ENCODE measurements at regions not wholly inside any gene's neighbourhood (a gene's known extent, or its start where the extent isn't known, plus 50 kb on each side); places are given as distances from the start of the nearest gene placed in this dataset.

DNA sequence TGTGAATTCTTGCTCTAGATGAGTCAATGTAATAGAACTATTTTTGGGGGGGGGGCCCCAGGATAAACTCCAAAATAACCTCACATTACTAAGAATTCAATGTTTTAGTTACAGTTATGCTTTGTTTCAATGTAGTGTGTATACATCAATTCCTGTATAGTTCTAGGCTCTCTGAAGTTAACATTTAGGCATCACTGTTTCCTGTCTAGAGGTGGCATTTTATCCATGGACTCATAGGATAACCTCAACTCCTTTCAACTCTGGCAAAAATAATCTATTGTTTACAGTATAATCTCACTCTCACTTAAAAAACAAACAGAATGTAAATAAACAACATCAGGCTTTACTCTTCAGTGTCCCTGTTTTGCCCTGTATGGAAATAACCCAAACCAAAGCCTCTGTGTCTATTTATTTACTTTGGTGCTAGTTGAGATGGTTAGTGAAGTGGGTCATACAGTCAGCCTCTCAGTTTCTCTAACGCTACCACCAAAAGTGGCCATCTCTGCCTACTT lies 79.3 kb upstream of the MMADHC start:
- Mint-ChIP-seq H3K4me3 (no peak overlapping the region), H3K36me3 (no peaks in the 10 kb centered on the region), H3K27me3 (no peaks in the 10 kb centered on the region), H3K9me3 (peaks cover 5 to 8% of the 10 kb centered on the region in 2 donors), H3K27ac (no peak overlapping the region), H3K4me1 (no peaks in the 10 kb centered on the region)
- ATAC-seq (replicated peaks): no peak
- DNase-seq: no peak

DNA sequence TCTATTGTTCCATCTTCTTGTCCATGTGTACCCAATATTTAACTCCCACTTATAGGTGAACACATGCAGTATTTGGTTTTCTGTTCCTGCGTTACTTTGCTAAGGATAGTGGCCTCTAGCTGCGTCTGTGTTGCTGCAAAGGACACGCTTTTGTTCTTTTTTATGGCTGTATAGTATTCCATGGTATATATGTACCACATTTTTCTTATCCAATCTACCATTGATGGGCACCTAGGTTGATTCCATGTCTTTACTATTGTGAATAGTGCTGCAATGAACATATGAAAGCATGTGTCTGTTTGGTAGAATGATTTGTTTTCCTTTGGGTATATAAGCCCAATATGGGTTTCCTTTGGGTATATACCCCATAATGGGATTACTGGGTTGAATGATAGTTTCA lies 77.3 kb upstream of the MMADHC start:
- Mint-ChIP-seq H3K9me3 (peaks cover 3 to 4% of the 10 kb centered on the region in 2 donors), H3K36me3 (no peaks in the 10 kb centered on the region), H3K4me3 (no peak overlapping the region), H3K27ac (no peak overlapping the region), H3K27me3 (no peaks in the 10 kb centered on the region), H3K4me1 (no peaks in the 10 kb centered on the region)
- ATAC-seq (replicated peaks) (no peak), DNase-seq (no peak)

DNA sequence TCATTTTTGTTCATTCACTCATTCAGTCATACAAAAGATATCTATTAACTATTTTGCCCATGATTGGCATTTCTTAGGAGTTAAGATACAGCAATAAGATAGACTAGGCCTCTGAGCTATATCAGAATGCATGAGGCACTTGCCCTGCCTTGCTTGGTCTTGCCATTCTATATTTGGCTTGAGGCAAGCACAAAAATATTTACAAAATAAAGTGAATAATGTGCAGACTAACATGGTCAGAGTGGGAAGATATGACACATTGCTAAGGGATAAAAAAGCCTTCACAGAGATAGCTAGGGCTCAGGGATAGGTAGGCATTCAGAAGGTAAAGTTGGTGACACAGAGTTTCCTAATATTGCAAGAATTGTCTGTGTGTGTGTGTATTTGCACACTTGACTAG lies 75.0 kb upstream of the MMADHC start:
- no peak for ATAC-seq (replicated peaks)
- no peaks in the 10 kb centered on the region for H3K36me3 Mint-ChIP-seq
- no peak for DNase-seq
- no peaks in the 10 kb centered on the region for H3K27me3 Mint-ChIP-seq
- H3K27ac Mint-ChIP-seq: no peak overlapping the region
- H3K4me3 Mint-ChIP-seq: no peak overlapping the region
- H3K4me1 Mint-ChIP-seq: no peaks in the 10 kb centered on the region
- H3K9me3 Mint-ChIP-seq: peaks cover 3 to 4% of the 10 kb centered on the region in 2 donors

DNA sequence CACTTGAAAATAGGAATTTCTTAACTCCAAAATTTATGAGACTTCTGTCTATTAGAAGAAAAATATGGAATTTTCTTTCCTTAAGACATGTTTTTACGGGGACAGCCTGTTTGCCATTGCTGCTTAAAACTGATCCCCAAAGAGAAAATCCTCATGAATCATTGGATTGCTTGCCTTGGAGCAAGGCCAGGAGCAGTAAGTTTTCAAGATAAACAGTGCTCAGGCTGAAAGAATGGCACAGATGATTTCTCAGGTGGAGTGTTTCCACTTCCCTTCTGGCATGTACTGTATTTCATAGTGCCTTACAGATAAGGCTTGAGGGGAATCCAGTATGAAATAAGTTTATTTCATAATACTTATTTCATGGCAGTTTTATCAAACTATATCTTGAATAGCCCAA lies 74.3 kb upstream of the MMADHC start:
- no peaks in the 10 kb centered on the region for H3K27me3 Mint-ChIP-seq
- no peaks in the 10 kb centered on the region for H3K36me3 Mint-ChIP-seq
- DNase-seq: no peak
- ATAC-seq (replicated peaks): no peak
- no peaks in the 10 kb centered on the region for H3K4me1 Mint-ChIP-seq
- H3K27ac Mint-ChIP-seq: no peak overlapping the region
- no peak overlapping the region for H3K4me3 Mint-ChIP-seq
- H3K9me3 Mint-ChIP-seq: peaks cover 3 to 4% of the 10 kb centered on the region in 2 donors

DNA sequence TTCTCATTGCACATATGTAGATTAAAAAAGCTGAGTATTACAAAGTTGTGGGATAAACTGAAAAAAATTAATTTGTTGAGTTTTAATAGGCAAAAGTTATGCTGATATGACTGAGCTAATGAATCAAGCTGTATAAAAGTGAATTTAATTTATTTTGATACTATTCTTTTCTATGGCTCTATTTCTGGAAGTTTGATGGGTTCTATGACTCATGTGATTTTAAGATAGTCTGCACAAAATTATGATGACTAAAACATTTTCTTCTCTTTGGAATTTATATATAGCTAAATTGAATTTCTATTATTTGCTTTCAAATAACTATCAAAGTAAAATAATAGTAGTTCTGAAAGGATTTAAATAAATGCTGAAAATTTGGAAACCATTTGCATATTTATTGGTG lies 71.0 kb upstream of the MMADHC start:
- Mint-ChIP-seq H3K4me1 (no peaks in the 10 kb centered on the region), H3K36me3 (no peaks in the 10 kb centered on the region), H3K27ac (no peak overlapping the region), H3K27me3 (no peaks in the 10 kb centered on the region), H3K9me3 (no peaks in the 10 kb centered on the region), H3K4me3 (no peak overlapping the region)
- DNase-seq: no peak
- ATAC-seq (replicated peaks): no peak

DNA sequence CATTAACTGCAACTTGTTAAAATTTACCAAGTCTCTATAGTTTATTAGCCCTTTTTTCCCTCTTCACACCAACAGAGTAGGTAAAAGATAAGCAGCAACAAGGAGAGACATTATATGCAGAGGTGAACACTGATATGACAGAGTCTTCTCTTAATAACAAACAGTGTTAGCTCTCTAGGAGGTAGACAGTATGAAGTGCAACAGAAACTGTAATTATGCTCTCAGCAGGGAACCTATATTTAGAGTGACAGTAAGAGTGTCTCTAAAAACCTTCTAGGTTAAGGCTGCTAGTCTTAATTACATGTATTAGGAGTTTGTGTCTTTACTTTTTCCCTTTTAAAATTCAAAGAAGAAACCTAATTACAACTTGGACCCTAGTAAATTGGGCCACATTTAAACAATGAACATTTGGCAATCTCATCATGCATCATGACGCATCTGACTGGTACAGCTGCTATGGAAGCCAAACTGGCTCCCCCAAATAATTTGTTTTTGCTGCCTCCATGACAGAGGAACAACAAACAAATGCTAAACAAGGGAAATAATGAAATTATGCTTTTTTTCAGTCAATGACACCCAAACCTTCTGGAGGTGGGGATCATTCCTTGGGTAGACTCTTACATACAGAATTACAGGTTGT lies 69.9 kb upstream of the MMADHC start:
- peaks cover 0 to under 1% of the 10 kb centered on the region in 2 donors for H3K27me3 Mint-ChIP-seq
- DNase-seq (no peak), ATAC-seq (replicated peaks) (no peak)
- no peaks in the 10 kb centered on the region for H3K4me1 Mint-ChIP-seq
- no peaks in the 10 kb centered on the region for H3K9me3 Mint-ChIP-seq
- no peak overlapping the region for H3K27ac Mint-ChIP-seq
- H3K36me3 Mint-ChIP-seq: no peaks in the 10 kb centered on the region
- no peak overlapping the region for H3K4me3 Mint-ChIP-seq

DNA sequence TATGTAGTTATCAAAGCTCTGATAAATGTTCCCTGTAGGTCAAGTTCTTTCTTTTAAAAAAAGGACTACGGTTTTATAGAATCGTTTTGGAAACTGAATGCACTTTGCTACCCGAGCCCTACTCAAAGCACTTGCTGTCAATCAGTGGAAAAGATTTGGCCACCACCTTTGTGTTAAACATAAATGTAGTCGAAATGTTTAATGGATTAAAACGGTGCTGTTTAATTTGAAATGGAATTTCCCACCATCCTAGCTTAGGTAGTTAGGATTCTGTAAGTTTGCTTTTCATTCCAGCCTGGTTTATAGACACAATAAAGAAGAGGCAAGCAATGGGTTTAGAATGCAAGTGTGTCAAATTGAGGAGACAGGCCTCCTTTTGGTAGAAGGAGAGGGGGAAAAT lies 69.4 kb upstream of the MMADHC start:
- no peaks in the 10 kb centered on the region for H3K9me3 Mint-ChIP-seq
- H3K27me3 Mint-ChIP-seq: peaks cover 0 to 5% of the 10 kb centered on the region in 2 donors
- H3K4me1 Mint-ChIP-seq: no peaks in the 10 kb centered on the region
- H3K36me3 Mint-ChIP-seq: no peaks in the 10 kb centered on the region
- no peak overlapping the region for H3K27ac Mint-ChIP-seq
- no peak for DNase-seq
- H3K4me3 Mint-ChIP-seq: no peak overlapping the region
- ATAC-seq (replicated peaks): no peak

DNA sequence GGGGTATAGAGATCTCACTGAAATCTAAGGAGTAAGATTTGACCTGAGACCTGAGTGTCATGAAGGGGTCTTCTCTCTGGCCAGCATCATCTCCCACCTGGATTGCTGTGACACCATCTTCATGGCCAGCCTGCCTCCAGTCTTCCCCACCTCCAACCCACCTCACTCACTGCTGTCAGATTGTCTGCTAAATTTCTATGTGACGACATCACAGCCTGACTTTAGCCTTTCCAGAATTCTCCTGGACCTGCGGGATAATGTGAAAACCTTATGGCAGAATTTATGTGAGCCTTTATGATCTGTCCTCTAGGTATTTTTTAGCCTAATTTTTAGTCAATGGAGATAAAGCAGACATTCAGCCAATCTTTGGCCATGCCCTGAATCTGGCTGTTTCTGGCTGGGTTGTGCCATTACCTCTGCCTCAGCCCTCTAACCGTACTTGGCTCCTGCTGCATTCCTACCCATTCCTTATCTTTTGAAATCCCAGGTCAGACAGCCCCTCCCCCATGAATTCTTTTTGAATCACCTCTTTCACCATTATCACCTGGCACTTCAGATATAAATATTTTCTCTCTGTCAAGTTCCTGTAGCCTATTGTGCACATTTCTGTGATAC lies 66.4 kb upstream of the MMADHC start:
- peaks cover 0 to 5% of the 10 kb centered on the region in 2 donors for H3K27me3 Mint-ChIP-seq
- no peak overlapping the region for H3K27ac Mint-ChIP-seq
- no peaks in the 10 kb centered on the region for H3K4me1 Mint-ChIP-seq
- H3K36me3 Mint-ChIP-seq: no peaks in the 10 kb centered on the region
- H3K4me3 Mint-ChIP-seq: no peak overlapping the region
- DNase-seq (no peak), ATAC-seq (replicated peaks) (no peak)
- H3K9me3 Mint-ChIP-seq: no peaks in the 10 kb centered on the region

DNA sequence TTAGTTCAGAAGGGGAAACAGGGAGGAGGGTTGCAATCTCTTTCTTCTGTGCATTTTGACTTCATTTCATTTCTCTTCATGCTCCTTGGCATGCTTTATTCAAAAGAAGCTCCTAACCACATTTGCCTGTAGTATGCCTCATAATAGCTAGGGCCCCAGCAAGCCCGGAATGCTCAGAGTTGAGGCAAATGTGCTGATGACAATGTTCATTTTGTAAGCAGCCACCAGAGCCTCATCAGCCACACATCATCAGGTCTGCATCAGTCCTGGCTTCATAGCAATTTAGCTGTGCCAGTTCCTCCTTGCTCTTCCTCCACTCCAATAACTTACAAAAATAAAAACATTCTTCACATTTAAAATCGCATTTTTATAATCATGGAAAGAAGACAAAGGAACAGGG lies 65.4 kb upstream of the MMADHC start:
- H3K27ac Mint-ChIP-seq: no peak overlapping the region
- DNase-seq (no peak), ATAC-seq (replicated peaks) (no peak)
- peaks cover 8 to 12% of the 10 kb centered on the region in 2 donors for H3K27me3 Mint-ChIP-seq
- no peak overlapping the region for H3K4me3 Mint-ChIP-seq
- H3K4me1 Mint-ChIP-seq: no peaks in the 10 kb centered on the region
- peaks cover 0 to 1% of the 10 kb centered on the region in 2 donors for H3K9me3 Mint-ChIP-seq
- H3K36me3 Mint-ChIP-seq: no peaks in the 10 kb centered on the region

DNA sequence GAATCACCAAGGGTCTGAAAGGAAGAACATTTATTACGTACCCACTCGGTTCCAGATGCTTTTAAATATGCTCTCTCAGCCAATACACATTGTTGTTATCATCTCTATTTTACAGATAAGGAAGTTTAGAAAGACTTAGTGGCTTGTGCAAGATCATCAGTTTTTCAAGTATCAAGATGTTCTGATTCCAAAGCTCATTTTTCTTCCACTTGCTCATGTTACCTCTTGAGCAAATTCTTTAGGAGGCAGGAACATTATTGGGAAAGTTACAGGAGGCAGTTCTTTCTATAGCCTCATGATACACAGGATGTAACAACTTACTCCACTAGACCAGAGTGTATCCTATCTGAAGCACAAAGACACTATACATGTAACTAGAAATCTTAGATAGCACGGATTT lies 65.0 kb upstream of the MMADHC start:
- H3K9me3 Mint-ChIP-seq: peaks cover 0 to 1% of the 10 kb centered on the region in 2 donors
- no peaks in the 10 kb centered on the region for H3K4me1 Mint-ChIP-seq
- ATAC-seq (replicated peaks) (no peak), DNase-seq (no peak)
- no peaks in the 10 kb centered on the region for H3K36me3 Mint-ChIP-seq
- peaks cover 8 to 12% of the 10 kb centered on the region in 2 donors for H3K27me3 Mint-ChIP-seq
- H3K4me3 Mint-ChIP-seq: no peak overlapping the region
- no peak overlapping the region for H3K27ac Mint-ChIP-seq

DNA sequence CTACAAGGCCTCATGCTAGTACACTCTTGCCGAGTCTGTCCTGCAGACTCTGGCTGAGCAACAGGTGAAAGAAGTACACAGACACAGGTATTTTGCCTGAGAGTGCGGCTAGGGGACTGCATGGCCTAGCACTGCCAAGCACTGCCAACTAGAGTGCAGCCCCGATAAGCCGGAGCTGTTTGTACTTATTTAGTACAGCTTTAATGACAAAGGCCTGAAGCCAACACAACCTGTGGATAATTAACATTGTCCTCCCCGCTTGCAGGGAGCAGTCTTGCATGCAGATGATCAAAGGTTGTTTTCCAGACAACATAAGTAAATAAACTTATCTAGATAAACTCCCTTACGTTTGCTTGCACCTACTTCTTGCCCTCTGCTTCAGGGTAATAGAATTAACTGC lies 63.7 kb upstream of the MMADHC start:
- DNase-seq (no peak), ATAC-seq (replicated peaks) (no peak)
- no peaks in the 10 kb centered on the region for H3K36me3 Mint-ChIP-seq
- H3K27me3 Mint-ChIP-seq: peaks cover 8 to 12% of the 10 kb centered on the region in 2 donors
- H3K4me3 Mint-ChIP-seq: no peak overlapping the region
- H3K9me3 Mint-ChIP-seq: peaks cover 0 to 2% of the 10 kb centered on the region in 2 donors
- no peaks in the 10 kb centered on the region for H3K4me1 Mint-ChIP-seq
- H3K27ac Mint-ChIP-seq: no peak overlapping the region

DNA sequence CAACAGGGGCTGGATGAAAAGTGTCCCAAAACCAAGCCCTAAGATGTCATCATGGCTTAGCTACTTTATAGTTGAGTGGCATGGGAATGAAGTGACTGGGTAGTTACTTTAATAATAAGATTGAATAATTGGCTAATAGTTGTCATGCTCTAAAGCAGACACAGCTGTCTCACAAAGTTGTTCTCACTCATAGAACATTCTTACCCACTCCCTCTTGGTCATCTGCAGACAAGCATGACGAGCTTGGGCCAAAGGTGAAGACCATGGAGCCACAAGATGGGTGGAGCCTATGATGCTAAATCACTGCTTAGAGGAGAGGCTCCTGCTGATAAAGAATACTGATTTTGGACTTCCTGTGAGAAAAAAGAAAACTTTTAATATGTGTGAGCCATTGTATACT lies 62.4 kb upstream of the MMADHC start:
- no peak overlapping the region for H3K27ac Mint-ChIP-seq
- no peaks in the 10 kb centered on the region for H3K4me1 Mint-ChIP-seq
- ATAC-seq (replicated peaks) (no peak), DNase-seq (no peak)
- no peaks in the 10 kb centered on the region for H3K36me3 Mint-ChIP-seq
- H3K4me3 Mint-ChIP-seq: no peak overlapping the region
- peaks cover 8 to 12% of the 10 kb centered on the region in 2 donors for H3K27me3 Mint-ChIP-seq
- peaks cover 0 to 3% of the 10 kb centered on the region in 2 donors for H3K9me3 Mint-ChIP-seq

DNA sequence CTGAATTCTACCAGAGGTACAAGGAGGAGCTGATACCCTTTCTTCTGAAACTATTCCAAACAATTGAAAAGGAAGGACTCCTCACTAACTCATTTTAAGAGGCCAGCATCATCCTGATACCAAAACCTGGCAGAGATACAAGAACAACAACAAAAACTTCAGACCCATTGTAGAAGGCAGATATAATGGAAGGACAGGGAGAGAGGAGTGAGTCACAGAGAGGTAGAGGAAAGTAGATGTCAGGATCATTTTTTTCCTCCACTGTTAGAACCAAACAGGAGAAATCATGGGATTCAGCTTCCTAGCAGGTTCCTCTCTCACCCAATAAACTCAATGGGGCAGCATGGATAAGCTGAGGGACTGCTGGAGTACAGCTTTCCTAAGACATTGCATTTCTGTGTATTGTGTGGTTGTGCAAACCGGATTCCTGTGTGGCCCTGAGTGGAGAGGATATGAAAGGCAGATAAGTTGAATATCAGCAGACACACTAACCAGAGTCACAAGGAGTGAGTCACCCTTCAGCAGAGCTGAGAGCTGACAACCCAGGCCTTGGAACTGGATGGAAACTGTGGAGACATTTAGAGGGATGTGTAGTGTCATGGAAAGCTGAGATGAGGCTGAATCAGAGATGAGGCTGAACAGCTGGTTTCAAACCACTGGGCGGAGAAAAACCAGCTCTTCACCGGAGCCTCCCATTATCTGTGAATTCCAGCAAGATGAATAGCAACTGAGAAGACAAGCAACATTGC lies 60.9 kb upstream of the MMADHC start:
- no peak overlapping the region for H3K27ac Mint-ChIP-seq
- DNase-seq: no peak
- H3K4me3 Mint-ChIP-seq: no peak overlapping the region

DNA sequence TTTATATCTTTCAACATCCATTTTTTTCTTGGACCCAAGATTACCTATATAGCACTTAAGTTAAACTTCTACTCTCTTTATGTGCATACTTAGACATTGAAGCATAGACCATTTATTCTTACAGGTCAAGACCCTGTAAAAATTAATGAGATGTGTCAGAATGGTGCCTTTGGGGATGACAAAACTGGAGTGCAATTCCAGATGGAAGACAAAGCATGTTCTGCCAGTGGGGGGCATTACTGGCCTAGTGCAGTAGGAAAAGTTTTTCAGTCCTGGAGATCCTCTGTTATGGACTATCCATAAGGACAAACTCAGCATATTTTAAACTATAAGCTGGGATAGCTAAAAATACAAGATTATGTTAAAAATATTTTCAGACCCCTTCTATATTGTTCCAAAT lies 57.8 kb upstream of the MMADHC start:
- Mint-ChIP-seq H3K9me3 (peaks cover 3 to 15% of the 10 kb centered on the region in 2 donors), H3K27me3 (peaks cover 12 to 16% of the 10 kb centered on the region in 2 donors)

More for the DNA sequence above, 60.9 kb upstream of the MMADHC start:
- Mint-ChIP-seq H3K27me3 (peaks cover 8 to 17% of the 10 kb centered on the region in 2 donors), H3K36me3 (peaks cover 0 to 4% of the 10 kb centered on the region in 2 donors), H3K9me3 (peaks cover 3 to 5% of the 10 kb centered on the region in 2 donors), H3K4me1 (no peaks in the 10 kb centered on the region)
- no peak for ATAC-seq (replicated peaks)

More for the DNA sequence above, 57.8 kb upstream of the MMADHC start:
- Mint-ChIP-seq H3K4me3 (no peak overlapping the region), H3K4me1 (no peaks in the 10 kb centered on the region), H3K27ac (no peak overlapping the region), H3K36me3 (peaks cover 0 to 8% of the 10 kb centered on the region in 2 donors)
- no peak for ATAC-seq (replicated peaks)
- no peak for DNase-seq

Measured in stimulated activated naive B cell treated with anti-CD40 and anti-IgM and Interleukin-4, amounts not matched to agents 10 μg/mL and 1 μg/mL and 100 μg/mL, for 72 hours (primary cell).